ENCODE measurements at regions not wholly inside any gene's neighbourhood (a gene's known extent, or its start where the extent isn't known, plus 50 kb on each side); places are given as distances from the start of the nearest gene placed in this dataset.

DNA sequence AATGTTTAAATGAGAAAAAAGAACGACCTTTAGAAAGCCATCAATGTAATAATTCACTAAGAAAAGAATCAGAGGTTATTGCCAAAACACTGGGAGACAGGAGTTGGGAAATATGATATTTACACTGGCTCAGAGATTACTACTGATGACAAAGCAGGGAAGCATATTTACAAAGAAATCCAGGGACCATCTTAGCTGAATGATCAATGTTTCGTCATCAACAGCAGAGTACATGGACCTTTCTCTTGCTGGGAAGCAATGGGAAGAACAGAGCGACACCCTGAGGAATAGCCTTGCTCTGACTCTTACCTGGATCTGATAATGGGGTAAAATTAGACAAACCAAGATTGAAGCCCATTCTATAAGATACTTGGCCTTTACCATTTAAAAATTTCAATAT is 1293.5 kb downstream of the XPNPEP1 start:
- CTCF ChIA-PET = no interaction called here
- Histone ChIP-seq H3K79me2 (ENCODE audit: control insufficient read depth, insufficient read depth, low read length) (no peaks in the 10 kb centered on the region), H3K9ac (ENCODE audit: low read length) (no peak overlapping the region), H3K36me3 (replicated peaks in 1 of 2; ENCODE audit: control extremely low read depth in 1 of 2, control insufficient read depth in 1 of 2, extremely low read depth in 1 of 2, insufficient read depth in 2 of 2, low read length in 1 of 2) (no peaks in the 10 kb centered on the region), H4K20me1 (ENCODE audit: control insufficient read depth, insufficient read depth, low read length, poor library complexity, severe bottlenecking) (no peaks in the 10 kb centered on the region), H3K27ac (ENCODE audit: low read length in 2 of 2) (no peak overlapping the region), H3K27me3 (replicated peaks in 1 of 4; ENCODE audit: control extremely low read depth in 1 of 4, control insufficient read depth in 3 of 4, insufficient read depth in 4 of 4, low read length in 3 of 4) (no peaks in the 10 kb centered on the region), H3K9me3 (ENCODE audit: control extremely low read depth in 1 of 3, control insufficient read depth in 2 of 3, insufficient read depth in 1 of 3, low read length in 2 of 3) (no peaks in the 10 kb centered on the region), H3K4me1 (ENCODE audit: control insufficient read depth in 2 of 2, insufficient read depth in 2 of 2, low read length in 2 of 2) (peaks cover 21 to 25% of the 10 kb centered on the region in 2 donors), H2AFZ (ENCODE audit: insufficient read depth, low read depth, low read length, poor library complexity, severe bottlenecking) (no peak overlapping the region), H3K4me2 (replicated peaks; ENCODE audit: low read depth, low read length, poor library complexity, severe bottlenecking) (no peak overlapping the region), H3K4me3 (ENCODE audit: control extremely low read depth in 1 of 5, extremely low read depth in 1 of 5, insufficient read depth in 1 of 5, low read depth in 2 of 5, low read length in 4 of 5) (no peak overlapping the region)
- H3K4me1 Mint-ChIP-seq = peaks cover 35% of the 10 kb centered on the region
- TF ChIP-seq EZH2 (IDR thresholded peaks at IDR 0.05; ENCODE audit: borderline replicate concordance, insufficient read depth, low read depth, low read length, poor library complexity, severe bottlenecking) = no peak
- TF ChIP-seq, protein P1, sequence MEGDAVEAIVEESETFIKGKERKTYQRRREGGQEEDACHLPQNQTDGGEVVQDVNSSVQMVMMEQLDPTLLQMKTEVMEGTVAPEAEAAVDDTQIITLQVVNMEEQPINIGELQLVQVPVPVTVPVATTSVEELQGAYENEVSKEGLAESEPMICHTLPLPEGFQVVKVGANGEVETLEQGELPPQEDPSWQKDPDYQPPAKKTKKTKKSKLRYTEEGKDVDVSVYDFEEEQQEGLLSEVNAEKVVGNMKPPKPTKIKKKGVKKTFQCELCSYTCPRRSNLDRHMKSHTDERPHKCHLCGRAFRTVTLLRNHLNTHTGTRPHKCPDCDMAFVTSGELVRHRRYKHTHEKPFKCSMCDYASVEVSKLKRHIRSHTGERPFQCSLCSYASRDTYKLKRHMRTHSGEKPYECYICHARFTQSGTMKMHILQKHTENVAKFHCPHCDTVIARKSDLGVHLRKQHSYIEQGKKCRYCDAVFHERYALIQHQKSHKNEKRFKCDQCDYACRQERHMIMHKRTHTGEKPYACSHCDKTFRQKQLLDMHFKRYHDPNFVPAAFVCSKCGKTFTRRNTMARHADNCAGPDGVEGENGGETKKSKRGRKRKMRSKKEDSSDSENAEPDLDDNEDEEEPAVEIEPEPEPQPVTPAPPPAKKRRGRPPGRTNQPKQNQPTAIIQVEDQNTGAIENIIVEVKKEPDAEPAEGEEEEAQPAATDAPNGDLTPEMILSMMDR (IDR thresholded peaks at IDR 0.05) = no peak
- peaks cover 3% of the 10 kb centered on the region for H3K9me3 Mint-ChIP-seq (ENCODE audit: insufficient read depth)
- ATAC-seq (ENCODE audit: low read depth) (no peak), DNase-seq (no peak)
- no peak overlapping the region for H3K4me3 Mint-ChIP-seq
- POLR2A ChIA-PET = no interaction called here
- H3K27ac Mint-ChIP-seq = no peak overlapping the region
- H3K27me3 Mint-ChIP-seq = no peaks in the 10 kb centered on the region
- WGBS (ENCODE audit: insufficient coverage) = no CpG with 5 or more reads among the region's 3 CpGs
- intact Hi-C loops (cut with micrococcal nuclease) = no loop called here

- Histone ChIP-seq H3K4me3 (ENCODE audit: control extremely low read depth in 1 of 5, extremely low read depth in 1 of 5, insufficient read depth in 1 of 5, low read depth in 2 of 5, low read length in 4 of 5) (no peak overlapping the region), H2AFZ (ENCODE audit: insufficient read depth, low read depth, low read length, poor library complexity, severe bottlenecking) (no peak overlapping the region), H3K4me2 (replicated peaks; ENCODE audit: low read depth, low read length, poor library complexity, severe bottlenecking) (no peak overlapping the region), H3K9ac (ENCODE audit: low read length) (no peak overlapping the region), H3K27ac (ENCODE audit: low read length in 2 of 2) (no peak overlapping the region), H3K36me3 (replicated peaks in 1 of 2; ENCODE audit: control extremely low read depth in 1 of 2, control insufficient read depth in 1 of 2, extremely low read depth in 1 of 2, insufficient read depth in 2 of 2, low read length in 1 of 2) (no peaks in the 10 kb centered on the region), H3K4me1 (ENCODE audit: control insufficient read depth in 2 of 2, insufficient read depth in 2 of 2, low read length in 2 of 2) (no peaks in the 10 kb centered on the region), H4K20me1 (ENCODE audit: control insufficient read depth, insufficient read depth, low read length, poor library complexity, severe bottlenecking) (no peaks in the 10 kb centered on the region), H3K9me3 (ENCODE audit: control extremely low read depth in 1 of 3, control insufficient read depth in 2 of 3, insufficient read depth in 1 of 3, low read length in 2 of 3) (peaks cover 0 to 2% (median 0%) of the 10 kb centered on the region in 3 donors), H3K27me3 (replicated peaks in 1 of 4; ENCODE audit: control extremely low read depth in 1 of 4, control insufficient read depth in 3 of 4, insufficient read depth in 4 of 4, low read length in 3 of 4) (no peaks in the 10 kb centered on the region), H3K79me2 (ENCODE audit: control insufficient read depth, insufficient read depth, low read length) (no peaks in the 10 kb centered on the region)
- TF ChIP-seq EZH2 (IDR thresholded peaks at IDR 0.05; ENCODE audit: borderline replicate concordance, insufficient read depth, low read depth, low read length, poor library complexity, severe bottlenecking) = no peak
- TF ChIP-seq, protein P1 (IDR thresholded peaks at IDR 0.05) = no peak
- no peak for ATAC-seq (ENCODE audit: low read depth)
- CTCF ChIA-PET = no interaction called here
- WGBS (ENCODE audit: insufficient coverage) = no CpG with 5 or more reads among the region's 1 CpG
- Mint-ChIP-seq H3K27me3 (no peaks in the 10 kb centered on the region), H3K27ac (no peak overlapping the region), H3K9me3 (ENCODE audit: insufficient read depth) (no peaks in the 10 kb centered on the region), H3K4me1 (no peaks in the 10 kb centered on the region), H3K4me3 (no peak overlapping the region)
- no peak for DNase-seq
- intact Hi-C loops (cut with micrococcal nuclease) = no loop called here
- POLR2A ChIA-PET = no interaction called here
Measured at GRCh38 chr10:108624052-108624451, 1299.3 kb downstream of the XPNPEP1 start.

Measured in B cell (primary cell).